Upper lobe of left lung (tissue), 6 donors: ENCODE measurements at regions not wholly inside any gene's neighbourhood (a gene's known extent, or its start where the extent isn't known, plus 50 kb on each side); places are given as distances from the start of the nearest gene placed in this dataset.
"Not testable (repeated sequence)": the region's sequence is repeated elsewhere in the genome, so short reads cannot be mapped to it uniquely, and the experiment has no call there.

Experiments
- ATAC-seq, 2 donors: fragments of 200-7000 bp; cut with Tn5 transposase; one replicate each; pipeline ENCODE4 v1.9.1; 2022; ENCODE audit warnings: mild to moderate bottlenecking in 2 of 2, moderate library complexity in 2 of 2; ENCODE audit not compliant: low FRiP score in 2 of 2
- DNase-seq, 2 donors: peaks; one replicate each; pipeline ENCODE4 v3.0.0-alpha.2; 2019 to 2020
- H3K27ac ChIP-seq, 4 donors: fragments of 200-600 bp; sonication (generic); one replicate each; pipeline ENCODE4 v1.5.1; 2016 to 2019
- H3K27me3 ChIP-seq, 4 donors: fragments of 200-600 bp; sonication (generic); one replicate each; pipeline ENCODE4 v1.5.1; 2017 to 2019
- H3K36me3 ChIP-seq, 4 donors: fragments of 200-600 bp; sonication (generic); one replicate each; pipeline ENCODE4 v1.5.1; 2016 to 2019
- H3K4me1 ChIP-seq, 4 donors: fragments of 200-600 bp; sonication (generic); one replicate each; pipeline ENCODE4 v1.5.1; 2018 to 2019
- H3K4me3 ChIP-seq, 4 donors: fragments of 200-600 bp; sonication (generic); one replicate each; pipeline ENCODE4 v1.5.1; 2017 to 2019; ENCODE audit warnings: mild to moderate bottlenecking in 2 of 4, moderate library complexity in 1 of 4
- H3K9me3 ChIP-seq, 4 donors: fragments of 200-600 bp; sonication (generic); one replicate each; pipeline ENCODE4 v1.5.1; 2018 to 2019
- CTCF ChIP-seq, 6 experiments: fragments of 450-650 bp in 4 of 6; fragments of 200-600 bp in 2 of 6; sonication (generic) in 2 of 6; IDR thresholded peaks; one replicate each; pipeline ENCODE4 v1.5.1; 2016 to 2019; ENCODE audit warnings: antibody characterized with exemption in 6 of 6
- EP300 ChIP-seq, 4 donors: sonication (generic); formaldehyde crosslinking; IDR thresholded peaks; one replicate each; pipeline ENCODE4 v1.5.1; 2017; ENCODE audit warnings: antibody characterized with exemption in 4 of 4, control low read depth in 2 of 4
- POLR2A ChIP-seq, 4 donors: fragments of 450-650 bp; IDR thresholded peaks; one replicate each; pipeline ENCODE4 v1.5.1; 2016 to 2017; ENCODE audit warnings: antibody characterized with exemption in 4 of 4, mild to moderate bottlenecking in 2 of 4
- POLR2AphosphoS5 ChIP-seq, 2 donors: sonication (generic); formaldehyde crosslinking; IDR thresholded peaks; one replicate each; pipeline ENCODE4 v1.5.1; 2017; ENCODE audit warnings: antibody characterized with exemption in 2 of 2
- WGBS, 2 donors: methylation state at CpG; one replicate each; pipeline ENCODE4 v1.1.5; 2017 to 2018; 5-methylcytosine and 5-hydroxymethylcytosine counted together
- donor health status: DM: no; HTN: no; CAD: no; lungs with moderate emphysema.
- donor health status: DM: no; HTN: yes; CAD: no; lungs with severe emphysema.

GRCh38 chr15:68495981-68496705 is 64.2 kb upstream of the ITGA11 start:
- H3K27ac ChIP-seq: no peak overlapping the region
- no peaks in the 10 kb centered on the region for H3K9me3 ChIP-seq
- no peaks in the 10 kb centered on the region for H3K36me3 ChIP-seq
- no peaks in the 10 kb centered on the region for H3K27me3 ChIP-seq
- ATAC-seq (no peak), DNase-seq (no peak)
- H3K4me3 ChIP-seq: no peak overlapping the region
- WGBS, 2 donors: 76 to 81% methylated on average over 3 of the region's 3 CpGs
- no peaks in the 10 kb centered on the region for H3K4me1 ChIP-seq
- TF ChIP-seq EP300 (IDR thresholded peaks at IDR 0.05) (no peak), POLR2A (IDR thresholded peaks at IDR 0.05) (no peak), POLR2AphosphoS5 (IDR thresholded peaks at IDR 0.05) (no peak), CTCF (IDR thresholded peaks at IDR 0.05) (no peak)

- not testable (repeated sequence) for H3K36me3 ChIP-seq, H3K9me3 ChIP-seq, H3K27ac ChIP-seq, H3K27me3 ChIP-seq, DNase-seq, H3K4me1 ChIP-seq, H3K4me3 ChIP-seq, ATAC-seq
- WGBS, 2 donors: 81 to 86% methylated on average over 3 of the region's 3 CpGs
These were observed 64.8 kb upstream of the ITGA11 start for GRCh38 chr15:68496751-68497150.

- H3K36me3 ChIP-seq: no peaks in the 10 kb centered on the region
- ATAC-seq (no peak), DNase-seq (no peak)
- H3K4me3 ChIP-seq: no peak overlapping the region
- H3K27me3 ChIP-seq: no peaks in the 10 kb centered on the region
- H3K9me3 ChIP-seq: no peaks in the 10 kb centered on the region
- no peaks in the 10 kb centered on the region for H3K4me1 ChIP-seq
- 61 to 64% methylated on average over 5 of the region's 5 CpGs for WGBS, 2 donors
- TF ChIP-seq POLR2AphosphoS5 (IDR thresholded peaks at IDR 0.05) (no peak), CTCF (IDR thresholded peaks at IDR 0.05) (no peak), EP300 (IDR thresholded peaks at IDR 0.05) (no peak), POLR2A (IDR thresholded peaks at IDR 0.05) (no peak)
- no peak overlapping the region for H3K27ac ChIP-seq
These were observed 65.4 kb upstream of the ITGA11 start for GRCh38 chr15:68497206-68497910.

GRCh38 chr15:68498076-68498475 is 66.1 kb upstream of the ITGA11 start:
- 93 to 96% methylated on average over 2 of the region's 2 CpGs for WGBS, 2 donors

More at GRCh38 chr15:68498076-68498475, 66.1 kb upstream of the ITGA11 start:
- no peak overlapping the region for H3K27ac ChIP-seq
- DNase-seq (no peak), ATAC-seq (no peak)
- no peaks in the 10 kb centered on the region for H3K9me3 ChIP-seq
- no peaks in the 10 kb centered on the region for H3K36me3 ChIP-seq
- no peak overlapping the region for H3K4me3 ChIP-seq
- TF ChIP-seq POLR2A (IDR thresholded peaks at IDR 0.05) (no peak), POLR2AphosphoS5 (IDR thresholded peaks at IDR 0.05) (no peak), EP300 (IDR thresholded peaks at IDR 0.05) (no peak), CTCF (IDR thresholded peaks at IDR 0.05) (no peak)
- no peaks in the 10 kb centered on the region for H3K27me3 ChIP-seq
- no peaks in the 10 kb centered on the region for H3K4me1 ChIP-seq
